Spleen (tissue), 11 donors: ENCODE measurements at regions not wholly inside any gene's neighbourhood (a gene's known extent, or its start where the extent isn't known, plus 50 kb on each side); places are given as distances from the start of the nearest gene placed in this dataset.

Experiments
- DNase-seq: peaks from one replicate; pipeline ENCODE4 v3.0.0-alpha.2; 2020
- H3K27ac ChIP-seq, 8 donors: fragments of 200-600 bp; sonication (generic) in 7 of 8; 1 replicate in 4 of 8; 2 replicates in 4 of 8; pipeline versions ENCODE4 v1.5.0 to v1.8.0; 2016 to 2021; ENCODE audit warnings: inconsistent platforms in 4 of 8, mild to moderate bottlenecking in 4 of 8, moderate library complexity in 1 of 8
- H3K27me3 ChIP-seq, 7 donors: fragments of 200-600 bp; sonication (generic) in 6 of 7; replicated peaks in 1 of 7; 1 replicate in 4 of 7; 2 replicates in 3 of 7; pipeline versions ENCODE4 v1.5.0 to v1.8.0; 2016 to 2021; ENCODE audit warnings: inconsistent platforms in 3 of 7, mild to moderate bottlenecking in 1 of 7
- H3K36me3 ChIP-seq, 6 donors: fragments of 200-600 bp; sonication (generic) in 5 of 6; 1 replicate in 4 of 6; 2 replicates in 2 of 6; pipeline versions ENCODE4 v1.5.0 to v1.8.0; 2016 to 2021; ENCODE audit warnings: inconsistent platforms in 2 of 6
- H3K4me1 ChIP-seq, 6 donors: fragments of 200-600 bp; sonication (generic) in 5 of 6; 1 replicate in 3 of 6; 2 replicates in 3 of 6; pipeline versions ENCODE4 v1.5.0 to v1.8.0; 2016 to 2021; ENCODE audit warnings: inconsistent platforms in 3 of 6
- H3K4me3 ChIP-seq, 8 donors: fragments of 200-600 bp; sonication (generic) in 7 of 8; 1 replicate in 4 of 8; 2 replicates in 4 of 8; pipeline versions ENCODE4 v1.5.0 to v1.8.0; 2016 to 2021; ENCODE audit warnings: inconsistent platforms in 4 of 8, mild to moderate bottlenecking in 4 of 8, moderate library complexity in 2 of 8
- H3K9me3 ChIP-seq, 8 donors: fragments of 200-600 bp; sonication (generic) in 7 of 8; 1 replicate in 4 of 8; 2 replicates in 4 of 8; pipeline versions ENCODE4 v1.5.0 to v1.8.0; 2016 to 2021; ENCODE audit warnings: inconsistent platforms in 4 of 8
- POLR2A ChIP-seq, 3 donors: fragments of 450-650 bp; IDR thresholded peaks; one replicate each; pipeline ENCODE4 v1.5.1; 2017; ENCODE audit warnings: antibody characterized with exemption in 3 of 3, mild to moderate bottlenecking in 1 of 3
- POLR2AphosphoS5 ChIP-seq, 3 donors: sonication (generic); formaldehyde crosslinking; IDR thresholded peaks; one replicate each; pipeline ENCODE4 v1.5.1; 2017; ENCODE audit warnings: antibody characterized with exemption in 3 of 3
- WGBS, 5 donors: extraction: QIAGEN DNeasy Blood & Tissue Kit in 3 of 5; methylation state at CpG; one replicate each; pipeline versions ENCODE4 v1.1.5 to v1.1.7; 2013 to 2018; 5-methylcytosine and 5-hydroxymethylcytosine counted together
- intact Hi-C: fragments of 100-400 bp; cut with DNase I; formaldehyde crosslinking; loops from one replicate; pipeline ENCODE4 v1.15.0; 2023; ENCODE audit warnings: low total_unique reads
- TF ChIP-seq, protein P1 (sequence below), 11 experiments: fragments of 200-600 bp in 7 of 11; fragments of 450-650 bp in 4 of 11; sonication (generic) in 4 of 11; IDR thresholded peaks in 8 of 11; conservative IDR thresholded peaks in 3 of 11; 1 replicate in 7 of 11; 2 replicates in 4 of 11; pipeline versions ENCODE4 v1.4.0 to v1.8.0; 2016 to 2021; ENCODE audit warnings: antibody characterized with exemption in 11 of 11, inconsistent platforms in 4 of 11, mild to moderate bottlenecking in 1 of 11
- donor health status: healthy with polysubstance abuse.
- donor health status: DM: no; HTN: no; CAD: no; lungs with moderate emphysema.
- donor health status: DM: no; HTN: no; CAD: no.
- donor health status: Bipolar disorder and iron deficiency.
- donor health status: healthy.
- donor health status: DM: no; HTN: no; CAD: no.
- donor health status: DM: yes; HTN: yes; CAD: no.

DNA sequence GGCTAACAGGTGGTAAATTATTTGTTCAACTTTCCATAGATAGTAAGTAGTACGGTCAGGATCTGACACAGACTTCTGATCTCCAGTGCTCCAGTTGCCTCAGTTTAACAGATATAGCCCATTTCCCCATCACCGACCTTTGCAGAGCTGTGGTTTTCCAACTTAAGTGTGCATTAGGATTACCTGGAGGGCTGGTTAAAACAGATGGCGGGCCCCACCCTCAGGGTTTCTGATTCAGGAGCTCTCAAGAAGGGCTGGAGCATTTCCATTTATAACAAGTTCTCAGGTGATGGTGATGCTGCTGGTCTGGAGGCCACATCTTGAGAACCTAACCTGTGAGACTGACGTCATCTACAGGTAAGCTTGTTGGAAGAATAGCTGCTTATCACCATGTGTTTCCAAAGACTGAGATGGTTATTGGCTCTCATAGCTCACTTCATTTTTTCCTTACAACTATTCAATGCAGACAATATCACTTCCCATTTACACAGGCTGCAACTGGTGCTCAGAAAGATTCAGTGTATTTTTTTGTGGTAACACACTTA is 360.1 kb upstream of the CHD6 start:
- Histone ChIP-seq H3K9me3 (no peaks in the 10 kb centered on the region), H3K4me3 (no peak overlapping the region), H3K27me3 (no peaks in the 10 kb centered on the region), H3K36me3 (no peaks in the 10 kb centered on the region), H3K27ac (no peak overlapping the region), H3K4me1 (no peaks in the 10 kb centered on the region)
- 74 to 92% (median 81%) methylated on average over 4 of the region's 4 CpGs for WGBS, 5 donors
- intact Hi-C loops, result no loop called here
- TF ChIP-seq, protein P1, sequence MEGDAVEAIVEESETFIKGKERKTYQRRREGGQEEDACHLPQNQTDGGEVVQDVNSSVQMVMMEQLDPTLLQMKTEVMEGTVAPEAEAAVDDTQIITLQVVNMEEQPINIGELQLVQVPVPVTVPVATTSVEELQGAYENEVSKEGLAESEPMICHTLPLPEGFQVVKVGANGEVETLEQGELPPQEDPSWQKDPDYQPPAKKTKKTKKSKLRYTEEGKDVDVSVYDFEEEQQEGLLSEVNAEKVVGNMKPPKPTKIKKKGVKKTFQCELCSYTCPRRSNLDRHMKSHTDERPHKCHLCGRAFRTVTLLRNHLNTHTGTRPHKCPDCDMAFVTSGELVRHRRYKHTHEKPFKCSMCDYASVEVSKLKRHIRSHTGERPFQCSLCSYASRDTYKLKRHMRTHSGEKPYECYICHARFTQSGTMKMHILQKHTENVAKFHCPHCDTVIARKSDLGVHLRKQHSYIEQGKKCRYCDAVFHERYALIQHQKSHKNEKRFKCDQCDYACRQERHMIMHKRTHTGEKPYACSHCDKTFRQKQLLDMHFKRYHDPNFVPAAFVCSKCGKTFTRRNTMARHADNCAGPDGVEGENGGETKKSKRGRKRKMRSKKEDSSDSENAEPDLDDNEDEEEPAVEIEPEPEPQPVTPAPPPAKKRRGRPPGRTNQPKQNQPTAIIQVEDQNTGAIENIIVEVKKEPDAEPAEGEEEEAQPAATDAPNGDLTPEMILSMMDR (IDR thresholded peaks at IDR 0.05 in 8 of 11, conservative IDR thresholded peaks at IDR 0.05 in 3 of 11), result no peak
- DNase-seq, result no peak

DNA sequence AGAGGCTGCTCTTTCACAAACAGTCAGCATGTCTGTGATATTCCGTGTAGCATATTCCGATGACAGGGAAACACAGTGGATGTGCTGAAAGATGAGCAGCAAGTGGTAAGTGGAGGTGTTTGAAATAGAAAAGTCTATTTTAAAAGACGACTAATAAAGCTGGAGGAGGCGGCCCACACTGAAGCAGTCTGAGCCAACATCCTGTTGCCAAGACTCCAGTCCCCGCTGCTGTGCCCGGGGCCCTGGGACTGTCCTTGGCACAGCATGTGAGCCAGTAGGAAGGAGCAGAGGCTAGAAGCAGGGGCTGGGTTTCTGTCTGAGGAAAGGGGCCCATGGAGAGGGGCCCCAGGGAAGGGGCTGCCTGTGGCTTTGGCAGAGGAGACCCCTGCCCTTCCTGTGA is 351.5 kb upstream of the CHD6 start:
- peaks cover 0 to 22% (median 0%) of the 10 kb centered on the region in 8 donors for H3K9me3 ChIP-seq
- WGBS, 5 donors, result 27 to 37% (median 32%) methylated on average over 6 of the region's 6 CpGs
- H3K36me3 ChIP-seq, result no peaks in the 10 kb centered on the region
- TF ChIP-seq, protein P1 (IDR thresholded peaks at IDR 0.05 in 8 of 11, conservative IDR thresholded peaks at IDR 0.05 in 3 of 11), result no peak
- peak in 1 of 3 donors; percentile 41 for TF ChIP-seq POLR2AphosphoS5 (IDR thresholded peaks at IDR 0.05)
- peaks cover 0 to 5% (median 0%) of the 10 kb centered on the region in 6 donors for H3K4me1 ChIP-seq
- no peak overlapping the region for H3K4me3 ChIP-seq
- DNase-seq, result peak; percentile 70
- intact Hi-C loops, result no loop called here
- peaks cover 0 to 4% (median 0%) of the 10 kb centered on the region in 7 donors for H3K27me3 ChIP-seq
- H3K27ac ChIP-seq, result no peak overlapping the region

DNA sequence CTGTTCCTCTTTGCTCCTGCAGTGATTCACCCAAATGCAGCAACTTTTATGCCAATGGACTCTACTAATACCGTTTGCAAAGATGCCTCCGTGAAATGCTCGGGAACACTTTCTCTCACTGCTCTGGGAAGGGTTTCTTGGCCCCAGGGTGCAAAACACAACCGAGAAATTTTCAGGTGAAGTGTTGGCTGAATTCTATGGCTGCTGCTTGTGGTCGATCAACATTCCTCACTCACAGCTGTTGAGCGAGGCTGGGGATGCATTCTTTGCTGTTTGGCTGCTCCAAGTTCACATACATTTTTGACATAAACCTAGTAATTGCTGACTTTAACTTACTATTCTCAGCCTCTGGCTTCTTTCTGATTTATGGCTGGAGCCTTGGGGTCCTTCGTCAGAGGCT is 342.0 kb upstream of the CHD6 start:
- Histone ChIP-seq H3K27ac (no peak overlapping the region), H3K27me3 (peaks cover 0 to 16% (median 0%) of the 10 kb centered on the region in 7 donors), H3K4me3 (no peak overlapping the region), H3K9me3 (peaks cover 0 to 1% (median 0%) of the 10 kb centered on the region in 8 donors), H3K4me1 (no peaks in the 10 kb centered on the region), H3K36me3 (no peaks in the 10 kb centered on the region)
- intact Hi-C loops, result no loop called here
- no peak for TF ChIP-seq POLR2A (IDR thresholded peaks at IDR 0.05)
- no peak for TF ChIP-seq POLR2AphosphoS5 (IDR thresholded peaks at IDR 0.05)
- TF ChIP-seq, protein P1 (IDR thresholded peaks at IDR 0.05 in 8 of 11, conservative IDR thresholded peaks at IDR 0.05 in 3 of 11), result no peak
- no peak for DNase-seq
- WGBS, 5 donors, result 69 to 79% (median 73%) methylated on average over 7 of the region's 7 CpGs

DNA sequence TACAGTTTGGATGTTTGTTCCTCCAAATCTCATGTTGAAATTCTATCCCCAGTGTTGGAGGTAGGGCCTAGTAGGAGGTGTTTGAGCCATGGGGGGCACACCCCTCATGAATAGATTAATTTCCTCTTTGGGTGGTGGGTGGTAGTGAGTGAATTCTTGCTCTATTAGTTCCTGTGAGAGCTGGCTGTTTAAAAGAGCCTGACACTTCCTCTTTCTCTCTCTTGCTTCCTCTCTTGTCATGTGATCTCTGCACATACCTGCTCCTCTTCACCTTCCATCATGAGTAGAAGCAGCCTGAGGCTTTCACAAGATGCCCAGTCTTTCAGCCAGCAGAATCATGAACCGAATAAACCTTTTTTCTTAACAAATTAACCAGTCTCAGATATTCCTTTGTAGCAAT is 340.2 kb upstream of the CHD6 start:
- Histone ChIP-seq H3K27ac (no peak overlapping the region), H3K4me1 (no peaks in the 10 kb centered on the region), H3K27me3 (peaks cover 0 to 16% (median 0%) of the 10 kb centered on the region in 7 donors), H3K9me3 (no peaks in the 10 kb centered on the region), H3K36me3 (no peaks in the 10 kb centered on the region), H3K4me3 (no peak overlapping the region)
- no peak for DNase-seq
- intact Hi-C loops, result no loop called here
- WGBS, 5 donors, result 74 to 89% (median 81%) methylated on average over 1 of the region's 1 CpG
- TF ChIP-seq POLR2AphosphoS5 (IDR thresholded peaks at IDR 0.05), result no peak
- TF ChIP-seq POLR2A (IDR thresholded peaks at IDR 0.05), result no peak
- TF ChIP-seq, protein P1 (IDR thresholded peaks at IDR 0.05 in 8 of 11, conservative IDR thresholded peaks at IDR 0.05 in 3 of 11), result no peak
